Fibroblast of lung (primary cell): ENCODE measurements at regions not wholly inside any gene's neighbourhood (a gene's known extent, or its start where the extent isn't known, plus 50 kb on each side); places are given as distances from the start of the nearest gene placed in this dataset.
"Not testable (repeated sequence)": the region's sequence is repeated elsewhere in the genome, so short reads cannot be mapped to it uniquely, and the experiment has no call there.

Experiments
- DNase-seq, 2 donors: peaks; one replicate each; pipeline versions ENCODE4 v3.0.0 to v3.0.0-alpha.2; 2010; ENCODE audit warnings: low read depth in 2 of 2
- H2AFZ ChIP-seq: 2 replicates; pipeline ENCODE4 v1.5.1; 2012; ENCODE audit warnings: low read length, control low read depth, inconsistent platforms
- H3K27ac ChIP-seq: 2 replicates; pipeline ENCODE4 v1.5.1; 2011; ENCODE audit warnings: low read length, control low read depth; ENCODE audit not compliant: insufficient read depth
- H3K27me3 ChIP-seq: 2 replicates; pipeline ENCODE4 v1.5.1; 2011; ENCODE audit warnings: mild to moderate bottlenecking, low read length; ENCODE audit not compliant: control insufficient read depth, insufficient read depth
- H3K36me3 ChIP-seq: 2 replicates; pipeline ENCODE4 v1.5.1; 2011; ENCODE audit warnings: low read length; ENCODE audit not compliant: control insufficient read depth, insufficient read depth
- H3K4me1 ChIP-seq: 2 replicates; pipeline ENCODE4 v1.5.1; 2011; ENCODE audit warnings: low read length; ENCODE audit not compliant: control insufficient read depth, insufficient read depth; ENCODE audit errors: extremely low read depth
- H3K4me2 ChIP-seq: 2 replicates; pipeline ENCODE4 v1.5.1; 2011; ENCODE audit warnings: low read length, control low read depth; ENCODE audit not compliant: insufficient read depth; ENCODE audit errors: extremely low read depth
- H3K4me3 ChIP-seq, 4 experiments: fragments of 200-600 bp in 1 of 4; sonication (generic) in 1 of 4; replicated peaks in 1 of 4; 2 replicates each; pipeline ENCODE4 v1.5.1; 2011 to 2016; ENCODE audit warnings: low read length in 4 of 4, low read depth in 3 of 4, mild to moderate bottlenecking in 3 of 4, control low read depth in 2 of 4, inconsistent platforms in 1 of 4, mixed read lengths in 1 of 4; ENCODE audit not compliant: insufficient read depth in 1 of 4; ENCODE audit errors: control extremely low read depth in 1 of 4
- H3K79me2 ChIP-seq: 2 replicates; pipeline ENCODE4 v1.5.1; 2012; ENCODE audit warnings: mild to moderate bottlenecking, low read length, inconsistent platforms; ENCODE audit not compliant: control insufficient read depth, insufficient read depth
- H3K9ac ChIP-seq: 2 replicates; pipeline ENCODE4 v1.5.1; 2011; ENCODE audit warnings: mild to moderate bottlenecking, low read length, control low read depth; ENCODE audit not compliant: insufficient read depth
- H3K9me3 ChIP-seq: 2 replicates; pipeline ENCODE4 v1.5.1; 2012; ENCODE audit warnings: low read depth, low read length; ENCODE audit not compliant: control insufficient read depth, insufficient read depth
- H4K20me1 ChIP-seq: 2 replicates; pipeline ENCODE4 v1.5.1; 2011; ENCODE audit warnings: low read length; ENCODE audit not compliant: control insufficient read depth, insufficient read depth; ENCODE audit errors: extremely low read depth
- CTCF ChIP-seq, 2 donors: IDR thresholded peaks in 1 of 2; conservative IDR thresholded peaks in 1 of 2; 1 replicate in 1 of 2; 2 replicates in 1 of 2; pipeline ENCODE4 v1.5.1; 2011 to 2012; ENCODE audit warnings: low read length in 2 of 2, control low read depth in 1 of 2, inconsistent platforms in 1 of 2, low read depth in 1 of 2, mild to moderate bottlenecking in 1 of 2
- EZH2 ChIP-seq: IDR thresholded peaks from 2 replicates; pipeline ENCODE4 v1.5.1; 2012; ENCODE audit warnings: low read length, control low read depth, mild to moderate bottlenecking; ENCODE audit errors: missing control alignments

- Histone ChIP-seq H3K4me1 (no peaks in the 10 kb centered on the region), H3K27ac (no peak overlapping the region), H3K79me2 (no peaks in the 10 kb centered on the region), H3K4me2 (no peak overlapping the region), H3K27me3 (no peaks in the 10 kb centered on the region), H3K4me3 (no peak overlapping the region), H3K9me3 (no peaks in the 10 kb centered on the region), H3K36me3 (no peaks in the 10 kb centered on the region), H4K20me1 (no peaks in the 10 kb centered on the region), H2AFZ (no peak overlapping the region), H3K9ac (no peak overlapping the region)
- peak; percentile 16 to 55 for DNase-seq
- TF ChIP-seq CTCF (conservative IDR thresholded peaks at IDR 0.05 in 1 of 2, IDR thresholded peaks at IDR 0.05 in 1 of 2; ENCODE audit: low read depth in 1 of 2, low read length in 2 of 2) = no peak
- TF ChIP-seq EZH2 = no peak
Measured at GRCh38 chr9:10875752-10876151, 262.9 kb upstream of the PTPRD start.

GRCh38 chr9:10876333-10876732 is 263.5 kb upstream of the PTPRD start:
- Histone ChIP-seq H3K9ac (no peak overlapping the region), H3K4me1 (no peaks in the 10 kb centered on the region), H3K36me3 (no peaks in the 10 kb centered on the region), H3K79me2 (no peaks in the 10 kb centered on the region), H3K27me3 (no peaks in the 10 kb centered on the region), H3K4me2 (no peak overlapping the region), H3K9me3 (no peaks in the 10 kb centered on the region), H3K27ac (no peak overlapping the region), H3K4me3 (no peak overlapping the region), H2AFZ (no peak overlapping the region), H4K20me1 (no peaks in the 10 kb centered on the region)
- TF ChIP-seq EZH2 (no peak), CTCF (conservative IDR thresholded peaks at IDR 0.05 in 1 of 2, IDR thresholded peaks at IDR 0.05 in 1 of 2; ENCODE audit: low read depth in 1 of 2, low read length in 2 of 2) (no peak)
- DNase-seq = peak; percentile 12 to 15

GRCh38 chr9:10890266-10890665 is 277.5 kb upstream of the PTPRD start:
- not testable (repeated sequence) for H3K9ac ChIP-seq, H3K4me1 ChIP-seq, H3K36me3 ChIP-seq, H3K4me3 ChIP-seq, H3K27ac ChIP-seq, H4K20me1 ChIP-seq, H2AFZ ChIP-seq, H3K4me2 ChIP-seq, H3K27me3 ChIP-seq, DNase-seq, H3K9me3 ChIP-seq, H3K79me2 ChIP-seq

GRCh38 chr9:10899509-10899908 is 286.7 kb upstream of the PTPRD start:
- no peak overlapping the region for H3K4me3 ChIP-seq
- H3K36me3 ChIP-seq = no peaks in the 10 kb centered on the region
- no peaks in the 10 kb centered on the region for H3K79me2 ChIP-seq
- no peaks in the 10 kb centered on the region for H3K9me3 ChIP-seq
- TF ChIP-seq CTCF (conservative IDR thresholded peaks at IDR 0.05 in 1 of 2, IDR thresholded peaks at IDR 0.05 in 1 of 2; ENCODE audit: low read depth in 1 of 2, low read length in 2 of 2) (no peak), EZH2 (no peak)
- no peaks in the 10 kb centered on the region for H3K27me3 ChIP-seq
- no peak for DNase-seq
- H3K4me1 ChIP-seq = no peaks in the 10 kb centered on the region
- no peak overlapping the region for H2AFZ ChIP-seq
- no peak overlapping the region for H3K4me2 ChIP-seq
- H3K27ac ChIP-seq = no peak overlapping the region
- no peaks in the 10 kb centered on the region for H4K20me1 ChIP-seq
- no peak overlapping the region for H3K9ac ChIP-seq
